Kidney (tissue), 13 donors: ENCODE measurements at regions not wholly inside any gene's neighbourhood (a gene's known extent, or its start where the extent isn't known, plus 50 kb on each side); places are given as distances from the start of the nearest gene placed in this dataset.

Experiments
- DNase-seq, 5 donors: peaks; one replicate each; pipeline ENCODE4 v3.0.0-alpha.2; 2013 to 2020
- FAIRE-seq: peaks from 2 replicates; lab custom pipeline; 2012; peaks lifted over from hg19 to GRCh38; lab: Jason Lieb, UNC
- H3K27ac ChIP-seq, 2 donors: one replicate each; pipeline ENCODE4 v1.7.0; 2013; ENCODE audit warnings: low read depth in 2 of 2, low read length in 2 of 2, inconsistent platforms in 1 of 2
- H3K27me3 ChIP-seq: one replicate; pipeline ENCODE4 v1.7.1; 2013; ENCODE audit warnings: low read length, inconsistent platforms; ENCODE audit not compliant: control insufficient read depth, insufficient read depth
- H3K36me3 ChIP-seq, 3 donors: one replicate each; pipeline versions ENCODE4 v1.7.0 to v1.7.1; 2013; ENCODE audit warnings: low read length in 3 of 3, control low read depth in 1 of 3, inconsistent platforms in 1 of 3; ENCODE audit not compliant: insufficient read depth in 3 of 3, control insufficient read depth in 2 of 3
- H3K4me1 ChIP-seq, 3 donors: one replicate each; pipeline versions ENCODE4 v1.7.0 to v1.7.1; 2013; ENCODE audit warnings: low read length in 3 of 3, inconsistent platforms in 1 of 3, low read depth in 1 of 3; ENCODE audit not compliant: control insufficient read depth in 2 of 3, insufficient read depth in 2 of 3
- H3K4me3 ChIP-seq, 3 donors: one replicate each; pipeline versions ENCODE4 v1.7.0 to v1.8.1; 2013; ENCODE audit warnings: low read length in 3 of 3, control low read depth in 1 of 3, inconsistent platforms in 1 of 3
- H3K9ac ChIP-seq, 3 donors: one replicate each; pipeline versions ENCODE4 v1.7.0 to v1.7.1; 2013; ENCODE audit warnings: low read length in 3 of 3, control low read depth in 1 of 3, inconsistent platforms in 1 of 3
- H3K9me3 ChIP-seq, 3 donors: one replicate each; pipeline versions ENCODE4 v1.7.0 to v1.7.1; 2013; ENCODE audit warnings: low read length in 3 of 3, control low read depth in 1 of 3, inconsistent platforms in 1 of 3; ENCODE audit not compliant: control insufficient read depth in 2 of 3, insufficient read depth in 1 of 3
- CTCF ChIP-seq: IDR thresholded peaks from 3 replicates; pipeline ENCODE4 v1.5.1; 2012; ENCODE audit warnings: mild to moderate bottlenecking, moderate library complexity, borderline replicate concordance; ENCODE audit not compliant: insufficient read depth; ENCODE audit errors: extremely low read depth
- intact Hi-C: fragments of 100-400 bp; cut with DNase I; formaldehyde crosslinking; loops from one replicate; pipeline ENCODE4 v1.11.1; 2022
- donor health status: control.
- donor health status: control.
- donor health status: control.
- donor health status: control.
- donor health status: control.
- donor health status: DM: yes; HTN: yes; CAD: no.
- donor health status: Normal renal cell carcinoma (clear cell type).

- Histone ChIP-seq H3K9me3 (no peaks in the 10 kb centered on the region), H3K9ac (no peak overlapping the region), H3K36me3 (no peaks in the 10 kb centered on the region), H3K4me3 (no peak overlapping the region), H3K27ac (no peak overlapping the region), H3K27me3 (no peaks in the 10 kb centered on the region), H3K4me1 (no peaks in the 10 kb centered on the region)
- intact Hi-C loops, result no loop called here
- no peak for DNase-seq
- no peak for FAIRE-seq
- TF ChIP-seq CTCF, result no peak
Measured at GRCh38 chr4:12958436-12958835, 525.7 kb downstream of the RAB28 start.

- intact Hi-C loops, result no loop called here
- Histone ChIP-seq H3K27ac (no peak overlapping the region), H3K9ac (no peak overlapping the region), H3K4me3 (no peak overlapping the region), H3K9me3 (no peaks in the 10 kb centered on the region), H3K4me1 (no peaks in the 10 kb centered on the region), H3K27me3 (no peaks in the 10 kb centered on the region), H3K36me3 (no peaks in the 10 kb centered on the region)
- TF ChIP-seq CTCF, result no peak
- DNase-seq (no peak), FAIRE-seq (no peak)
Measured at GRCh38 chr4:12957108-12957507, 527.0 kb downstream of the RAB28 start.

GRCh38 chr4:12956026-12956425 lies 528.1 kb downstream of the RAB28 start:
- H3K4me1 ChIP-seq, result no peaks in the 10 kb centered on the region
- FAIRE-seq (no peak), DNase-seq (no peak)
- no peaks in the 10 kb centered on the region for H3K9me3 ChIP-seq
- H3K27me3 ChIP-seq, result no peaks in the 10 kb centered on the region
- no peaks in the 10 kb centered on the region for H3K36me3 ChIP-seq
- no peak for TF ChIP-seq CTCF
- H3K27ac ChIP-seq, result no peak overlapping the region
- no peak overlapping the region for H3K9ac ChIP-seq
- no peak overlapping the region for H3K4me3 ChIP-seq
- intact Hi-C loops, result no loop called here
